ENCODE measurements at regions not wholly inside any gene's neighbourhood (a gene's known extent, or its start where the extent isn't known, plus 50 kb on each side); places are given as distances from the start of the nearest gene placed in this dataset.
"Not testable (repeated sequence)": the region's sequence is repeated elsewhere in the genome, so short reads cannot be mapped to it uniquely, and the experiment has no call there.

- no peak for DNase-seq
These were observed 299.1 kb upstream of the MCTP2 start for GRCh38 chr15:93932164-93932776.

DNA sequence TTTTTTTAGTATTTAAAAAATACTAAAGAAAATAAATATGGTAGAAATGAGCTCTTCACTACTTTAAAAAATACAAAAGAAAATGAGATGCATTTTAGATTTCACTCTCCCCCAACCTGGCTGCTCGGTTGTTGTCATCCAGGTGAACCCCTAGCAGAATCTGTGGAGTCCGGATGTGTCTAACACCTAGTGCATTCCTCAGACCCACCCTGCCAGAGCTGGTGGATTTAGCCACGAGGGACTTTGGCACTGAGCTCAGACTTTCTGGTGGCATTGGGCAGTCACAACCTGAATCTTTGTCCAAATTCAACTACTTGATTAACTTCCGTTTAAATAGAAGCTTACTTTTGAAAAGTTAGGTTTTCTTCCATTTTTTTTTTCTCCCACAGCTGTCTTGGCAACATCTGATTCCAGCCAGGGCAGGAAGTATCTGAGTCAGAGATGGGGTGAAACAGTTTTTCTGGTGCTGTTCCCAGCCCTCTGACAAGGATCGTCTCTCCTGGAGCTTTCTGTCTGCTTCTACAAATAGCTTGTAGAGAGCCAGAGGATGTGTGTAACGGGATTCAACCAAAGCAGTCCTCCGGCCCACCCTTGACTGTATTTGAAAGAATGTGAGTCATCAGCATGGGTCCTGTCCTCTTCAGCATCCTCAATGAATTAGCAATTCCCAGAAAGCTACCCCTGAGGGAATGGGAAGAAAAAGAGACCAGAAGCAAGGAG lies 301.8 kb upstream of the MCTP2 start:
- no peak for DNase-seq

DNA sequence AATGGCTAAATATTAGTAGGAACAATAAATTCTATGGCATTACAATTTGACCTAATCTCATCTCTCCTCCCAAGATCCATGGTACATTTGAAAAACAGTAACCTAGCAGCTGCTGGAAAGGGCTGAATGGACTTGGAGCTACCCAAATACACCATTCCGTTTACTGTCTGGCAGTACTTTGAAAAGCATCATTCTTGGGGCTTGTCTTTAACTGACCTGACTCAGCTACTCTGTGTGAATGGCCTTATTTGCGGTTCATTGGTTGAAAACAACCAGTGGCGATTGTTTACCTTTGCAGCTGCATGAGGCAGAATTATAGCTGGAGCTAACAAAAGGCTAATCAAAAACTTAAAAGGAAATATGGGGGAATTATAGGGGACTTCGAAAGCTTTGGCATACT lies 311.2 kb upstream of the MCTP2 start:
- DNase-seq, result peak; percentile 20

DNA sequence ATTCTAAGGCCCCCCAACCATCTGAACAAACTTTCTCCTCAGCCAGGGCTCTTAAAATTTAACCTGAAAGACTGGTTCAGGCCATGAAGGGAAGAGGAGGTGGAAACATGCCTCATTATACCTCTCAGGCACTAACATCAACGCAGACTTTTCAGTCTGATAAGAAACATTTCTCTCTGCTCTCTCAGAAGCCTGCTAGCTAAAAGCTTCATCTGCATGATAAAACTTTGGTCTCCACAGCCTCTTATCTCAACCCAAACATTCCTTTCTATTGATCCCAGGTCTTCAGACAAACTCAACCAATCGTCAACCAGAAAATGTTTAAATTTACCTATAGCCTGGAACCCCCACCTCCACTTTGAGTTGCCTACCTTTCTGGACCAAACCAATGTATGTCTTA lies 312.6 kb upstream of the MCTP2 start:
- not testable (repeated sequence) for DNase-seq

DNA sequence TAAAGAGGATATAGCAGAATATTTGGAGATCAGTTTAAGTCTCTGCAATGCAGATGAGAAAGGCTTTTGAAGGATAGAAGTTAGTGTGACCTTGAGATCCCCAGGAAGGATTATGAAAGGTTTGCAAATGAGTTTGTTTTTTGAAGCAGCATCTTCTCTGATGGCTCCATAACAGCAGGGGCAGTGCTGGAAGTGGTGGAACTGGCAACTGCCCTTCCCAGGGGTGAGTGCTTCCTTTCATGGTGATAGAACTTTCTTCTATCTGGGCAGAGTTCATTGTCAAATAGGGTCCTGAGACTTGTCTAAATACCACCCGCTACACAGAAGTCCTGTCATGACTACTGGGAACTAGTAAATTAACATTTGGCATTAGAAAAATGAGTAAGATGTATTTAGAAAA lies 314.2 kb upstream of the MCTP2 start:
- DNase-seq, result no peak

DNA sequence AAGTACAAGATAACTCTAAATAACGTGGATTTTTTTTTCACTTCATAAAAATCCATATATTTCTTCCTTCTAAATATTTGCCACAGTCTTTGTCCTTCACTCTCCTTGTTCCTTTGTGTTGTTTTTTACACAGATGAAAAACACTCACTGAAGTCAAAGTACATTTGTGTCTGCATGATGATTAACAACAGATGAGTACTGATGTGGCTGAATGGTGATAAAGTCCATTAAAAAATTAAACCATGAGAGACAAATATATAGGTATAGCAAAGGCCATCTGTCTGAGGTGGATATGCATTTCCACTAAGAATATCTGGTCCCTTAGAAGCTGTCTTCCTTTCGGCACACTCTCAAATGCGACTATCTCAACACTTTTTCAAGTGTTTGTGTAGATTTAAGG lies 317.5 kb upstream of the MCTP2 start:
- no peak for DNase-seq

DNA sequence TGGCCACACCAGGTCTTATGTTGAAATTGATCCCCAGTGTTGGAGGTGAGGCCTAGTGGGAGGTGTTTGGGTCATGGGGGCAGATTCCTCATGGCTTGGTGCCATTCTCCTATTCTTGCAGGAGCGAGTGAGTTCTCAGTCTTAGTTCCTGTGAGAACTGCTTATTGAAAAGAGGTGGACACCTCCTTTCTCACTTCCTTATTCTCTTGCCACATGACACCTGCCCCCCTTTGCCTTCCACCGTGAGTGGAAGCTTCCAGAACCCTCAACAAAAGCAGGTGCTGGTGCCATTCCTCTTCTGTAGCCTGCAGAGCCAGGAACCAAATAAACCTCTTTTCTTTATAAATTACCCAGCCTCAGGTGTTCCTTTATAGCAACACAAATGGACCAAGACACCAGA lies 318.1 kb upstream of the MCTP2 start:
- DNase-seq, result no peak

- DNase-seq, result no peak
These were observed 330.6 kb upstream of the MCTP2 start for GRCh38 chr15:93900476-93901400.

GRCh38 chr15:93899817-93900216 lies 331.5 kb upstream of the MCTP2 start:
- DNase-seq, result no peak

- DNase-seq, result no peak
These were observed 334.0 kb upstream of the MCTP2 start for GRCh38 chr15:93897377-93897776.

DNA sequence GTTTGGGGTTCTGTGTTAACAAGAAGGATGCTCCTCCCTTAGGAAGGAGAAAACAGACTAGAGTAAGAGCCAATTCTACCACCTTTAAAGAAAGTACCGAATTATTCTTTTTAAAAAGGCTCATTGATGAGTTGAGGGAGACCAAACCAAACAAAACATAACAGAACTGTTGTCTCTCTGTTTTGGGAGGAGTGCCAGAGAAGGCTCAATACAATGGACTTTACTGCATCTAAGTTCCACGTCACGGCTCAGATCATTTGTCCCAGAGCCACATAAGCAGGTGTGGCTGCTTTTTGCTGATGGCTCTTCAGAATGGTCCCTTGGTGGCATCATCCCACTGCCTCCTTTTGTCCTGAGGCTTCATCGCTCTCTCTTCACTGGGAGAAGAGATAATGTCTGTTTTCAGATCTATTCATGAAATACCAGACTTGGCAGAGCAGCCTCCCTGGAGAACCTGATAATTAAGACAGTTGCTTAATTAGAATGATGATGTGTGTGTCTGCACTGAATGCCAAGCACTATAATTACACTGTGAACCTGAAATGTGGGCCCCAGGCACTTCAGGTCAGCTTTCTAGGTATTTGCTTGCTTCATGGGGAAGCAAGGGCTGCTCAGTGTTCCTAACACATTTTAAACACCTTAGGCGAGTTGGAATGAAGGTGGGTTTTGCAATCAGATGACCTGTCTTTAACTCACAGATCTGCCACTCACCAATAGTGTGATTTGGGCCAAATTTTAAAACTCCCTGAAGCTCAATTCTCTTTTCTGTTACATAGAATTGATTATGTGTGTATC lies 335.2 kb upstream of the MCTP2 start:
- no peak for DNase-seq

- peak; percentile 81 for DNase-seq
These were observed 336.8 kb upstream of the MCTP2 start for GRCh38 chr15:93894438-93895036.

DNA sequence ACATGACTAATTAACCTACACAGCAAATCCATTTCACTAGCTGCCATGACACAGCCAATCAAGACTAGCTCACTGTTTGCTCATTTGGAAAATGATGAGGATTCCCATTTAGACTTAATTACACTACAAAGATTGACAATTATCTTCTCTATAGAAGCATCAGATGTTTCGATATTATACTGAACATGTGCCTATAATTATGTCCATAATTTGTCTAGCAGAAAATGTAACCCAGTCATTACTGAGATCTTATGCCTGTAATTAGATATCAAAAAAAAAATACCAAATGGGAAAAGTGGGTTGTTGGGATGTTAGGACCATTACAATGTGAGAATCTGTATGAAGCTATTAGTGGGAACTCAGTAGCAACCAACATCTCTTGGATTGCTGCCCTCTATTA lies 344.2 kb upstream of the MCTP2 start:
- DNase-seq, result no peak

DNA sequence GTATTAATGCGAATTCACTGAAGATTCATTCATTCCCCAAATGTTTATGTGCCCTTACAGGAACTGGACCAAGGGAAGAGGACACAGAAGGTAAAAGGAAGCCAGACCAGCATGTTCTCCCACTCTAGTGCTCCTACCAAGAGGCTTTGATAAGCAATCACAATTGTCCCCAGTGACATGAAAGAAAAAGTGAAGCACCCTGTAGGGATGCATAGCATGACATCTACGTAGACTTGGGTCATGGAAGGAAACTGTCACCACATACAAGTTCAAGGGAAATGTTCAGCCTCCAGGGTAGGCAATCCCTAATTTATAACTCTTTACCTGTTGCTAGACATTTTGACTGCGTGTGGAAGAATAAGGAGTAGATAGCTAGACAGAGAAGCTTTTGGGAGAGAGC lies 348.6 kb upstream of the MCTP2 start:
- DNase-seq, result no peak

DNA sequence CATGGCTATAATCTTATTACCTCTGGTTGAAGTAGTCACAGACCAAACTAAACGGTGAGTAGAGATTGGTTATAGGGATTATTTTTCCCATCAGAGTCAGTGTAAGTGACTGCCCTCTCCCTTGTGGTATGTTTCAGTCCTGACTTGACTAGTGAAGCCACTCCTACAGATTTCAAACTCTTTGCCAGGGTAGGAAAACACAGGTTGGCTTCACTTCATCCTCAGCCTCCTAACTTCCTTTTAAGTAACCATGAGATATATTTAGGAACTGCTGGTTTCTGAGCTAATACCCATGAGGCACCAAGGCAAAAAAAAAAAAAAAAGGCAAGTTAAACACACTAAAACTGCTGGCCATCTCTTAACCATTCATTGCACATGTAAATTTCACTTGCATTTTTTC lies 349.2 kb upstream of the MCTP2 start:
- DNase-seq, result no peak

- DNase-seq, result no peak
These were observed 350.1 kb upstream of the MCTP2 start for GRCh38 chr15:93881310-93881709.

- DNase-seq, result no peak
These were observed 351.0 kb upstream of the MCTP2 start for GRCh38 chr15:93880358-93880757.

DNA sequence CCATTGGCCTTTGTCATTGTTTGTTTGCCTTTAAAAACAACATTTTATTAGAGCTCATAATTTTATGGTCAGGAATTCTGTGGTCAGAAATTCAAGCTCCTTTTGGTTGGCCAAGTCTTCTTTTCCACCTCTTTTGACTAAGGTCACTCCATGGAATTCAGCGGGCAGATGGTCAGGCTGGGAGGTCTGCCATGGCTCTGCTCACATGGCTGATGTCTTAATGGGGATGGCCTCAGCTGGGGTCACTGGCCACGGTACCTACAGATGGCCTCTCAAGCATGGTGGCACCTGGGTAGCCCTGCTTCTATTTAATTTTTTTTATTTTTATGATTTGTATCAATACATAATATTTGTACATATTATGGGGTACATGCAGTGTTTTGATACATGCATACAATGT lies 360.8 kb upstream of the MCTP2 start:
- no peak for DNase-seq

- no peak for DNase-seq
These were observed 364.4 kb upstream of the MCTP2 start for GRCh38 chr15:93866948-93867347.

DNA sequence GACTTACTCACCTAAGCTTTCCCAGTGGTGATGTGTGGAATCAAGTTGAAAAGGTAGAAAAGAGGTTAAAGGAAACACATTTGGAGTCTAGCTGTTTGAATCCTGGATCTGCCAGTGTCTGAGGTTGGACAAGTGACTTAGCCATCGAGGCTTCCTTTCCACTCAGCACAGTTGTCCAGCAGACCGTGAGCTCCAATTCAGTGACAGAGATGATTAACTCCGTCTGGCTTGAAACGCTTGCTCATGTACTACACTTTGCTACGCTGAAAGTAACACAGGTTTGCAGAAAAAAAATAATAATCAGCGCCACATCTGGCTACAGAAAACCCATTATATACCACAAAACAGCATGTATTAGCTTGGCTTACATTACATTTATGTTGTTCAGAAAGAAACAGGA lies 364.9 kb upstream of the MCTP2 start:
- no peak for DNase-seq

DNA sequence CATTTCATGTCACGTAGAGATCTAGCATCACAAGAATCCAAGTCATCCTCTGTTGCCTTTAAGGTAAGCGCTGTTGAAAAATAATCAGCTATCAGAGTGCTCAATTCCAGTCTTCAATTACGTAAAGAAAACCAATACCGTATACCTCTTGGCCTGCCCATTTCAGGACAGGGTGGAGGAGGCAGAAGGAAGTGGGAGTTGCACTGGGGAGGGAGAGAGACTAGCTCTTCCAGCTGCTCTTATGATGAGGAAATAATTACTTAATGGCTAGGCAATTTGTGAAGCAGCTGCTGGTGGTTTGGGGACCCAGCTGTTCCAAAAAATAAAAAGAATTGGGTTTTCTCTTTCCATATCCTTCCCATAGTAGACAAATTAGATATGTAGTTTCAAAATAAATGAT lies 365.8 kb upstream of the MCTP2 start:
- DNase-seq, result no peak

DNA sequence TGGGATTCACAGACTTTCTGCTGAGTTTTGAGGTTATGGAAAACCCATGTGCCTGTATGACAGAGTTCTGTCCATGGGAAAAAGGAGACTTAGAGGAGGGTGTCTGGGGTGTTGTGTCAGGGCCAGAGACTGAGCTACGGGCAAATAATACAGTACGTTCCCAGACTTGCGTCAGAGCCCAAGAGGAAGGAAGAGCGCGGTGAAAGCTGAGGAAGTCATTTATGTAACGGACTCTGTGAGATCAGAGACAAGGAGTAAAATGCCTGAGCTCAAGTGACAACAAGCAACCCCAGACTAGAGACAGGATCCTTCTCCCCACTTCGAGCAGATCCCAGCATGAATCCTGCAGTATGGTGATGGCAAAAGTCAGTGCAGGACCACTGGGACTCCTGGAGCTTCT lies 368.6 kb upstream of the MCTP2 start:
- no peak for DNase-seq

Measured in DMS53 (cell line).